NCI-H2107 treated with DMSO at 0.1 percent for 48 hours (cell line): ENCODE measurements at regions not wholly inside any gene's neighbourhood (a gene's known extent, or its start where the extent isn't known, plus 50 kb on each side); places are given as distances from the start of the nearest gene placed in this dataset.

Source experiments
- DNase-seq: peaks from one replicate; lab custom pipeline; 2025; ENCODE audit not compliant: unreplicated experiment; lab: John Stamatoyannopoulos, UW

GRCh38 chr14:84592770-84593169 is 937.2 kb upstream of the FLRT2 start:
- DNase-seq = no peak

GRCh38 chr14:84610086-84610485 is 919.9 kb upstream of the FLRT2 start:
- DNase-seq = no peak

- no peak for DNase-seq
Measured at GRCh38 chr14:84622357-84622756, 907.6 kb upstream of the FLRT2 start.

- no peak for DNase-seq
Measured at GRCh38 chr14:84643446-84643845, 886.5 kb upstream of the FLRT2 start.

GRCh38 chr14:84646786-84647500 is 883.0 kb upstream of the FLRT2 start:
- no peak for DNase-seq

GRCh38 chr14:84655014-84655413 is 874.9 kb upstream of the FLRT2 start:
- DNase-seq = no peak

- no peak for DNase-seq
Measured at GRCh38 chr14:84657911-84658310, 872.0 kb upstream of the FLRT2 start.

- DNase-seq = no peak
Measured at GRCh38 chr14:84670796-84671195, 859.1 kb upstream of the FLRT2 start.

GRCh38 chr14:84671776-84672175 is 858.2 kb upstream of the FLRT2 start:
- DNase-seq = no peak

- no peak for DNase-seq
Measured at GRCh38 chr14:84674636-84675035, 855.3 kb upstream of the FLRT2 start.

- no peak for DNase-seq
Measured at GRCh38 chr14:84686550-84686949, 843.4 kb upstream of the FLRT2 start.

GRCh38 chr14:84688297-84689025 is 841.5 kb upstream of the FLRT2 start:
- DNase-seq = no peak

GRCh38 chr14:84694161-84694560 is 835.8 kb upstream of the FLRT2 start:
- no peak for DNase-seq

- DNase-seq = no peak
Measured at GRCh38 chr14:84704601-84705000, 825.3 kb upstream of the FLRT2 start.

- DNase-seq = no peak
Measured at GRCh38 chr14:84707830-84708229, 822.1 kb upstream of the FLRT2 start.

GRCh38 chr14:84708865-84709264 is 821.1 kb upstream of the FLRT2 start:
- no peak for DNase-seq

GRCh38 chr14:84726471-84726870 is 803.5 kb upstream of the FLRT2 start:
- DNase-seq = no peak

- DNase-seq = no peak
Measured at GRCh38 chr14:84749191-84749955, 780.6 kb upstream of the FLRT2 start.

- no peak for DNase-seq
Measured at GRCh38 chr14:84750284-84750683, 779.7 kb upstream of the FLRT2 start.

- no peak for DNase-seq
Measured at GRCh38 chr14:84750763-84751554, 779.0 kb upstream of the FLRT2 start.

- DNase-seq = no peak
Measured at GRCh38 chr14:84751745-84752144, 778.2 kb upstream of the FLRT2 start.
